AG10803 (cell line): ENCODE measurements at regions not wholly inside any gene's neighbourhood (a gene's known extent, or its start where the extent isn't known, plus 50 kb on each side); places are given as distances from the start of the nearest gene placed in this dataset.

Experiments used
- DNase-seq: peaks from one replicate; pipeline ENCODE4 v3.0.0; 2010; ENCODE audit warnings: low read depth
- H3K4me3 ChIP-seq: 2 replicates; pipeline ENCODE4 v1.5.1; 2011; ENCODE audit warnings: mild to moderate bottlenecking, low read length, control low read depth
- TF ChIP-seq, protein P1 (sequence below): conservative IDR thresholded peaks from 2 replicates; pipeline ENCODE4 v1.5.1; 2011; ENCODE audit warnings: mild to moderate bottlenecking, low read length, control low read depth, inconsistent platforms

- DNase-seq, result no peak
- TF ChIP-seq, protein P1, sequence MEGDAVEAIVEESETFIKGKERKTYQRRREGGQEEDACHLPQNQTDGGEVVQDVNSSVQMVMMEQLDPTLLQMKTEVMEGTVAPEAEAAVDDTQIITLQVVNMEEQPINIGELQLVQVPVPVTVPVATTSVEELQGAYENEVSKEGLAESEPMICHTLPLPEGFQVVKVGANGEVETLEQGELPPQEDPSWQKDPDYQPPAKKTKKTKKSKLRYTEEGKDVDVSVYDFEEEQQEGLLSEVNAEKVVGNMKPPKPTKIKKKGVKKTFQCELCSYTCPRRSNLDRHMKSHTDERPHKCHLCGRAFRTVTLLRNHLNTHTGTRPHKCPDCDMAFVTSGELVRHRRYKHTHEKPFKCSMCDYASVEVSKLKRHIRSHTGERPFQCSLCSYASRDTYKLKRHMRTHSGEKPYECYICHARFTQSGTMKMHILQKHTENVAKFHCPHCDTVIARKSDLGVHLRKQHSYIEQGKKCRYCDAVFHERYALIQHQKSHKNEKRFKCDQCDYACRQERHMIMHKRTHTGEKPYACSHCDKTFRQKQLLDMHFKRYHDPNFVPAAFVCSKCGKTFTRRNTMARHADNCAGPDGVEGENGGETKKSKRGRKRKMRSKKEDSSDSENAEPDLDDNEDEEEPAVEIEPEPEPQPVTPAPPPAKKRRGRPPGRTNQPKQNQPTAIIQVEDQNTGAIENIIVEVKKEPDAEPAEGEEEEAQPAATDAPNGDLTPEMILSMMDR, result no peak
- H3K4me3 ChIP-seq, result no peak overlapping the region
These were observed 55.6 kb upstream of the ZDHHC17 start for GRCh38 chr12:76708296-76708695.

- TF ChIP-seq, protein P1, result no peak
- H3K4me3 ChIP-seq, result no peak overlapping the region
- DNase-seq, result no peak
These were observed 52.7 kb upstream of the ZDHHC17 start for GRCh38 chr12:76711241-76711640.

GRCh38 chr12:76713130-76713529 is 50.8 kb upstream of the ZDHHC17 start:
- no peak overlapping the region for H3K4me3 ChIP-seq
- no peak for DNase-seq
- TF ChIP-seq, protein P1, result no peak

DNA sequence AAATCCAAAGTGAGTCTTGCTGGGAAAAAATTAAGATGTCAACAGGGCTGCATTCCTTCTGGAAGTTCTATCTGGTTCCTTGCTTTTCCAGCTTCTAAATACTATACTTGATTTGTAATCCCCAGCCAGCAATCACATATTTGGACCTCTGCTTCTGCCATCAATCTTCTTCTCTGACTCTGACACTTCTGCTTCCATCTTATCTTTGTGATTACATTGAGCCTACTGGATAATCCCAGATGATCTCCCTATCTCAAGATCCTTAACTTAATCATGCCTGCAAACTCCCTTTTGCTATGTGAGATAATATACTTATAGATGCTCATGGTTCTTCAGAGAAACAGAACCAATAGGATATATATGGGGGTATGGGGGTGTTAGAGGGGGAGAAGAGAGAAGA is 49.9 kb upstream of the ZDHHC17 start:
- TF ChIP-seq, protein P1, result no peak
- no peak for DNase-seq
- no peak overlapping the region for H3K4me3 ChIP-seq
